ENCODE measurements at regions not wholly inside any gene's neighbourhood (a gene's known extent, or its start where the extent isn't known, plus 50 kb on each side); places are given as distances from the start of the nearest gene placed in this dataset.

GRCh38 chrY:8426433-8426832, 910.8 kb upstream of the TSPY4 start:
- TF ChIP-seq CTCF (IDR thresholded peaks at IDR 0.05; ENCODE audit: borderline replicate concordance, control extremely low read depth, extremely low read depth, insufficient read depth, missing control alignments): no peak
- DNase-seq (ENCODE audit: low spot score): no peak
- in situ Hi-C loops (cut with MboI; ENCODE audit: low sequenced_read_pairs, unreplicated experiment): no loop called here

DNA sequence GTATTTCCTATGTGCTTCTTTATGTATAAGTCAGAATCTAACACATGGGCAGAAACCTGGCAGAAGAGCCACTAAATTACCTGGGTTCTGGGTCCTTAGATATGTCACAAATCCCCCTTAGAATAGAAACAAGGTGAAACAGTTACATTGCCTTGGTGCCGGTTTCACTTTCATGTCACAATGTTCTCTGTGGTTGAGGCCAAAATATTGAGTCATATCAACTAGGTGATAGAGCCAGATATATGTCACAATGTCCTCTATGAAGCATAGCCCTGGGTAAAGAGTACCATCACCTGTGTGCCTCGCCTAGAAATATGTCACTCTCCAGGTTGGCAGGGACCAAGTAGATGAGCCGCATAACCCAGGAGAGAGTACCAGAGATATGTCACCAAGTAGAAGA, 899.8 kb upstream of the TSPY4 start:
- TF ChIP-seq CTCF (IDR thresholded peaks at IDR 0.05; ENCODE audit: borderline replicate concordance, control extremely low read depth, extremely low read depth, insufficient read depth, missing control alignments): no peak
- in situ Hi-C loops (cut with MboI; ENCODE audit: low sequenced_read_pairs, unreplicated experiment): no loop called here
- no peak for DNase-seq (ENCODE audit: low spot score)

GRCh38 chrY:8442097-8442496, 895.2 kb upstream of the TSPY4 start:
- in situ Hi-C loops (cut with MboI; ENCODE audit: low sequenced_read_pairs, unreplicated experiment): no loop called here
- DNase-seq (ENCODE audit: low spot score): no peak
- TF ChIP-seq CTCF (IDR thresholded peaks at IDR 0.05; ENCODE audit: borderline replicate concordance, control extremely low read depth, extremely low read depth, insufficient read depth, missing control alignments): no peak

GRCh38 chrY:8452963-8453362, 884.3 kb upstream of the TSPY4 start:
- TF ChIP-seq CTCF (IDR thresholded peaks at IDR 0.05; ENCODE audit: borderline replicate concordance, control extremely low read depth, extremely low read depth, insufficient read depth, missing control alignments): no peak
- DNase-seq (ENCODE audit: low spot score): no peak
- in situ Hi-C loops (cut with MboI; ENCODE audit: low sequenced_read_pairs, unreplicated experiment): no loop called here

GRCh38 chrY:8466813-8467212, 870.5 kb upstream of the TSPY4 start:
- in situ Hi-C loops (cut with MboI; ENCODE audit: low sequenced_read_pairs, unreplicated experiment): no loop called here
- no peak for TF ChIP-seq CTCF (IDR thresholded peaks at IDR 0.05; ENCODE audit: borderline replicate concordance, control extremely low read depth, extremely low read depth, insufficient read depth, missing control alignments)

DNA sequence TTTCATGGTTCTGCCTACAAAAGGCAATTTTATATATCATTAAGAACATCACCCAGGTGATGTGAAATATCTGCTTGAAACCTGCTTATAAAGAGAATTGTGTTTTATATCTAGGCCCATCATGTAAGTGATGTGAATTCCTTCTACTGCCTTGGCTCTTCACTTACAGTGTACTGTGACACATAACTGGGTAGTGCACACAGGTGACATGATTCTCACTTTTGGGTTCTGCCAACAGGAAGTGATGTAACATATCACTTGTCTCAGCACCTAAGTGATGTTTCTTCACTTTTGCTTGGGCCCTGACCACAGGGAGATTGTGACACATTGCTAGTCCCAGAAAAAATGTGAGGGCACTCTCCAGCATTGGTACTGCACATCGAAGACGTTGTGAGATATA, 867.0 kb upstream of the TSPY4 start:
- TF ChIP-seq CTCF (IDR thresholded peaks at IDR 0.05; ENCODE audit: borderline replicate concordance, control extremely low read depth, extremely low read depth, insufficient read depth, missing control alignments): no peak
- DNase-seq (ENCODE audit: low spot score): no peak
- in situ Hi-C loops (cut with MboI; ENCODE audit: low sequenced_read_pairs, unreplicated experiment): no loop called here

More at GRCh38 chrY:8466813-8467212, 870.5 kb upstream of the TSPY4 start:
- DNase-seq (ENCODE audit: low spot score): no peak

GRCh38 chrY:8479141-8479540, 858.1 kb upstream of the TSPY4 start:
- no peak for TF ChIP-seq CTCF (IDR thresholded peaks at IDR 0.05; ENCODE audit: borderline replicate concordance, control extremely low read depth, extremely low read depth, insufficient read depth, missing control alignments)
- in situ Hi-C loops (cut with MboI; ENCODE audit: low sequenced_read_pairs, unreplicated experiment): no loop called here
- DNase-seq (ENCODE audit: low spot score): no peak
